ENCODE measurements at regions not wholly inside any gene's neighbourhood (a gene's known extent, or its start where the extent isn't known, plus 50 kb on each side); places are given as distances from the start of the nearest gene placed in this dataset.
"Not testable (repeated sequence)": the region's sequence is repeated elsewhere in the genome, so short reads cannot be mapped to it uniquely, and the experiment has no call there.

DNA sequence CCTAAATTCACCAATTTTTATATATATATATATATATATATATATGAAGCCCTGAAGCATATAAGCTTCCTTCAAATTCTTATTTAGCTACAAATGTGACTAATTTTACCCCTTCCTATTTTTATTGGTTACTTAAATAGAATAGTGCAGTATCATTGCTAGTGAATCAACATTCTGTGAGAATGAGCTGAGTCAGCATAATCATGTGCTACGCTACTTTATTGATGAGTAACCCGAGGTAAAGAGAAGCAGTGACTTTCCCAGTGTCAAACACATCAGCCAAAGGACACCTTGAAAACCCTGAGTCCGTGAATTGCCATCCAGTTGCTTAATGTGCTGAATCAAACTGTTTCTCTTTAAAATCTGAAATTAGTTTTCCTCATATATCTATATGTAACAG, 546.2 kb downstream of the DMRTA1 start:
- DNase-seq (ENCODE audit: low spot score): no peak

- no peak for DNase-seq (ENCODE audit: low spot score)
Measured at GRCh38 chr9:22997923-22998322, 551.3 kb downstream of the DMRTA1 start.

- DNase-seq (ENCODE audit: low spot score): no peak
Measured at GRCh38 chr9:23005156-23005555, 558.5 kb downstream of the DMRTA1 start.

DNA sequence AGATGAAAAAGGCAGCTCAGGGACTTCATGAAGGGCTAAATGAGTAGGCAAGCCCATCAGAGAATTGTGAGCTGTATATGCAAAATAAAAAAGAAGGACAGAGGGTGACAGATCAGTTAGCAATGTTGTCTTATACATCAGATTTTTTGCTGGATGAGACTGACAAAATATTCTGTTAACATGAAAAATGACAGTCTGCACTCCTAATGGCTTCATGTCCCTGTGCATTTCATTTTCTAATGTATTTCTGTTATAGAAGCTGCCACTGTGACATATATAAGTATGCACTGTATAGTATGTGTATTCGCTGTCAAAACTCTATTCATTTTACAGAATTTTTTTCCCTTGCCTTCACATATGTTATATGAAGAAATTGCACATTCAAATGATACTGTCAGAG, 559.5 kb downstream of the DMRTA1 start:
- no peak for DNase-seq (ENCODE audit: low spot score)

GRCh38 chr9:23011669-23012068, 565.0 kb downstream of the DMRTA1 start:
- no peak for DNase-seq (ENCODE audit: low spot score)

DNA sequence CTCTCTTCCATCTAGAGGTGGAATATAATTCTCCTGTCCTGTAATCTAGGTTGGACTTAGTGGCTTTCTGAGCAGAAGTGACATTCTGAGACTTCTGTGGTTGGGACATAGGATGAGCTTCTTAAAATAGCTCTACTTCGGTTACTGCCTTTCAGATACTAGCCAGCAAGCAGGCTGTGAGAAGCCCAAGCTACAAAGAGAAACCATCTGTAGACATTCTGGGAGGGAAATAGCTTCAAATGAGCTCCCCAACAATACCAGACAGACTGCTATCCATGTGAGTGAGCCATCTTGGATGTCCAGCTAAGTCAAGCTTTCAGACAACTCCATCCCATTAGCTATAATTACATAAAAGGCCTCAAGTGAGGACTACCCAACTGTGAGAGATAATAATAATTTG, 568.9 kb downstream of the DMRTA1 start:
- no peak for DNase-seq (ENCODE audit: low spot score)

GRCh38 chr9:23036416-23036815, 589.8 kb downstream of the DMRTA1 start:
- no peak for DNase-seq (ENCODE audit: low spot score)

DNA sequence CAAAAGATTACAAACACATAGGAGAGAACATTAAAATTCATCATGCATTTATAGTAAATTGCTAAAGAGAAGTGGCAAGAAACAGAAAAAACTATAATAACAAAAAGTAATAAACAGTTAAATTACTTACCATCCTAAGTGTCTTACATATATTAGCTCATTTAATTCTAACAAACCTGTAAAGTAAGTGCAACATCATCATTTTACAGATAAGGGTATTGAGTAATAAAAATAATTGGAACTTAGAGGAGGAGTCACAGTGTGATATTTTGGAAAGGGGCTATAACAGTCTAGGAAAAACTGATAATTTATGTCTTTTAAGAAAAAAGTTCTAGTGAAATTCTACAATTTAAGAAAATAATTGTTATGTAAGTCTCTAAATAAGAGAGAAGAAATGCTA, 592.8 kb downstream of the DMRTA1 start:
- DNase-seq (ENCODE audit: low spot score): no peak

DNA sequence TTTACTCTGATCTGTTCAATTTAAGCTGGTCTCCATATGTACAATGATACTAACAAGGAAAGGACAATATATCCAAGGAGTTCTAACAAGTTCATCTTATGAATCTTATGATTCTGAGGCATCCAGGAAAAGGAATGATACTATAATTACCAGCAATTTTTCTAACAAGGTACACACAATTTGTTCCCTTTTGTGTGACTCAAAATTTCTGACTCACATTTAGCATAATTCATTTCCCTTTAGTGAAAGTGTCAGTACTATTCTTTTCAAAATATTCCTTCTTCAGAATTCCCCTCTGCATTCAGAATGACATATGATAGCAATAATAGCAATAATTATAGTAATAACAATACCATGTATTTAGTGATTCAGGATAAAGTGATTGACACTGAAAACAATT, 594.8 kb downstream of the DMRTA1 start:
- DNase-seq (ENCODE audit: low spot score): no peak

GRCh38 chr9:23044549-23044948, 597.9 kb downstream of the DMRTA1 start:
- no peak for DNase-seq (ENCODE audit: low spot score)

DNA sequence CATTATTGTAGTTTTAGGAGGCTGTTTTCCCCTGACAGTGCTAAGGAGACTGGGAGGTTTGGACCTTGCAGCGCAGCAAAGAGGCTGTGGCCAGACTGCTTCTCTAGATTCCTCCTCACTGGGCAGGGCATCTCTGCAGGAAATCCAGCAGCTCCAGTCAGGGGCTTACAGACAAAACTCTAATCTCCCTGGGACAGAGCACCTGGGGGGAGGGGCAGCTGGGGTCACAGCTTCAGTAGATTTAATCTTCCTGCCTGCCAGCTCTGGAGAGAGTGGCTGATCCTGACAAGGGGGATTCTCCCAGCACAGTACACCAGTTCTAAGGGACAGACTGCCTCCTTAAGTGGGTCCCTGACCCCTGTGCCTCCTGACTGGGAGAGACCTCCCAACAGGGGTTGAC, 599.4 kb downstream of the DMRTA1 start:
- DNase-seq (ENCODE audit: low spot score): not testable (repeated sequence)

DNA sequence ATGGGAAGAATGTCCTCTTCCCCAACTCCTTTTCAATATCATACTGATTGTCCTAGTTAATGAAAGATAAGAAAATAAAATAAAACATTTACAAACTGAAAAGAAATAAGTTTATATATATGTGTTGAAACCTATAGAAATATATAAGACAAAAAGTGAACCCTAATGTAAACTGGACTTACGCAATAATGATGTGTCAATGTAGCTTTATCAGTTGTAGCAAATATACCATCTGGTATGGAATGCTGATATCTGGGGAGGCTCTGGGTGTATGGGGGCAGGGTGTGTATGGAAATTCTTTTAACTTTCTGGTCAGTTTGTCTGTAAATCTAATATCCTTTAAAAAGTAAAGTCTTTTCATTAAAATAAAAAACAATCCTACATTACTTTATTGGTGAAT, 603.9 kb downstream of the DMRTA1 start:
- DNase-seq (ENCODE audit: low spot score): no peak

- no peak for DNase-seq (ENCODE audit: low spot score)
Measured at GRCh38 chr9:23073136-23073535, 626.5 kb downstream of the DMRTA1 start.

DNA sequence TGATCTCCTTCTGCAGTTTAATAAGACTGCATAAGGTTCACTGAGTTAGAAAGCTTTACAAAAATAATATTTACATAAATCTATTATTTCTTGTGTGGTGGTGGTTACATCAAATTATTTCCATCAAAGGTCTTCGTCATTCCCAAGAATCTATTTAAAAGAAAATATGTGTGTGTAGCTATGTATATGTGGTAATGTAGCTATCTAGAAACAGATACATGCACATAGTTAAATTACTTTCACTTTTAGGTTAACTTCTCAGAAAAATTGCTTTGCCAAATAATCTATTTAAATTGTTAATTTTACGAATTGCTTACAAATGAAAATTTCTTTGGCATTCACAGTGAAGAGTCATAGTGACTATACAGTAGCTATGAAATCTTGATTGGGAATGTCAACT, 633.2 kb downstream of the DMRTA1 start:
- DNase-seq (ENCODE audit: low spot score): no peak

DNA sequence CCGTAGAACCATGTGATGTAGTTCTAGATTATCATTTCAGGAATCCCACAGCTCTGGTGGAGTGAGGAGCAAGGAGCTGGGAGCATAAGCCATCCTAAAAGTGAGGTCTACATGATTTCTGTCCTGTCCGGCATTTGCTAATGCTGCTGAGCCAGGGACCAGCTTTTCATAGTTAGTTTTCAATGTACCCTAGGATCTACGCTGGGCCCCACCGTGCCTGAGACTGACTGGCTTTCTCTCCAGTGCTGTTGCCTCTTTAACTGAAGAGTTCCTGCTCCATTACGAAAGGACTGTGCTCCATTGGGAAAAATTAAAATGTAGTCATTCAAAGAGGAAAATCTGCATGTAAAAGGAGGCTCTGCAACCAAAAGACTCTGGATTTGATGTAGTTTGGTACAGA, 634.8 kb downstream of the DMRTA1 start:
- DNase-seq (ENCODE audit: low spot score): no peak

DNA sequence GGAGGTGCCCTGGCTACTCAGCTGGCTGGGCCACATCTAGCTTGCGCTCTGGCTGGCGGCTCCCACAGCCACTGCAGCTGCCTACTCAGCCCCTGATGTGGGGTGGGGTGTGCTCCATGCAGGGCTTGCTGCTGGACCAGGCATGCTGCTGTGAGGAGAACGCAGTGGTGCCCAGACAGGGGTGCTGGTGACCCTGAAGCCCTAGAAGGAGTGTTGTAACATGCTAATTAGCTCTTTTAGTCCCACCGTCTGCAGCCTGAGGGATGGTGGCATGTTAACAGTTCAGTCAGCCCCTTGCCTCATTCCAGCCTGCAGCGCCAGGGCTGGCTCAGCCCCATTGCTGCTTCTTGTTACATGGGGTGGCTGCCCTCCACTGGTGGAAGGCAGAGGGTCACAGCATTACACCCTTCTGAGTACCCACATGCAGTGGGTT, 642.3 kb downstream of the DMRTA1 start:
- DNase-seq (ENCODE audit: low spot score): no peak

GRCh38 chr9:23117616-23118015, 671.0 kb downstream of the DMRTA1 start:
- DNase-seq (ENCODE audit: low spot score): no peak

GRCh38 chr9:23120630-23121029, 674.0 kb downstream of the DMRTA1 start:
- no peak for DNase-seq (ENCODE audit: low spot score)

DNA sequence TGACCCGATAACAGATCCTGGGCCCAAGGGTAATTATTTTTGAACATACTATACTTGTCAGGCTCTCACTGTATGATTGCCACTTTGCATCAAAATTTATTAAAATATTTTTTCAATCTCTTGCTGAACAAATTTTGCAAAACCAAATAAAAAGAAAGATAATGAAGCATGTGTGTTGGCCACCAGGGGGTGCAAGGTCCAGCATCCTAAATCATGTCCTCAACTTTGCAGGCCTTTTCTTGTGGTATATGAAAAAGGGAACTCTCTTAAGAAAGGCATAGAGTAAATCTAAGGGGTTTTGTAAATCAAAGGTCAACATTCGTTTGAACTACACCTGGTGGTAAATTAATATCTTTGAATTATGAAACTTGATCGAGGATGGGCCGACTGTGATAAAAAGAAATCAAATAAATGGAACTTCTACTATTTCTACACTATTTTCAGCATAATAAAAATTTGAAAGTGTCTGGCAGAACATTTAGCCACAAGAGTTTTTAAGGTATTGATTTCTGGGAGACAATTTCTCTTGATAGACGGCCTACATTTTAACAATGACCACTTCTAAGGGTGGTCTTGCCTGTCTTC, 676.5 kb downstream of the DMRTA1 start:
- DNase-seq (ENCODE audit: low spot score): peak; percentile 1

DNA sequence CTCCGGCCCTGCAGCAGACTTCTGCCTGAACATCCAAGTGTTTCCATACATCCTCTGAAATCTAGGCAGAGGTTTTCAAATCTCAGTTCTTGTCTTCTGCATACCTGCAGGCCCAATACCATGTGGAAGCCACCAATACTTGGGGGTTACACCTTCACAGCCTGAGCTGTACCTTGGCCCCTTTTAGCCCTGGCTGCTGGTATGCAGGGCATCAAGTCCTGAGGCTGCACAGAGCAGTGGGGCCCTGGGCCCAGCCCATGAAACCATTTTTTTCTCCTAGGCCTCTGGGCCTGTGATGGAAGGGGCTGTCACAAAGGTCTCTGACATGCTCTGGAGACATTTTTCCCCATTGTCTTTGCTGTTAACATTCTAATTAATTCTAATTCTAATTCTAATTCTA, 680.6 kb downstream of the ELAVL2 start:
- no peak for DNase-seq (ENCODE audit: low spot score)

GRCh38 chr9:23153058-23153457, 673.0 kb downstream of the ELAVL2 start:
- no peak for DNase-seq (ENCODE audit: low spot score)

DNA sequence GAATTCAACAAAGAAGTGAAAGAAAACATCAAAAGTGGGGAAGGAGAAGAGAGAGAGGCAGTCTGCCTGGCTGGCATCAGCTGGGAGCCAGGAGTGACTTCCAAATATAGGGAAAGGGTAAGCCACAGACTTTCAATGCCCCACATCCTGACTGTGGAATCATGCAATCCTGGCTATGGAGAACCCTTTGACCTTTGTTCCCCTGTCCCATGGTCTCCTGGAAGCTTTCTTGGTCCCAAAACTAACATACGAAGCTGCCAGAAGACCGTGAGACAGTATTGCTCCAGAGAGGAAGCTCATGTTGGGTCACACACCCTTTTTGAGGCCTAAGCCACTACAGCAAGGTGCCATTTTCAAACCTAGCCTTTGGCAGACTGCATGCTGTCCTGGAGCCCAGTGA, 665.5 kb downstream of the ELAVL2 start:
- no peak for DNase-seq (ENCODE audit: low spot score)

GRCh38 chr9:23160952-23161469, 665.0 kb downstream of the ELAVL2 start:
- DNase-seq (ENCODE audit: low spot score): no peak

GRCh38 chr9:23162789-23163188, 663.3 kb downstream of the ELAVL2 start:
- DNase-seq (ENCODE audit: low spot score): no peak

DNA sequence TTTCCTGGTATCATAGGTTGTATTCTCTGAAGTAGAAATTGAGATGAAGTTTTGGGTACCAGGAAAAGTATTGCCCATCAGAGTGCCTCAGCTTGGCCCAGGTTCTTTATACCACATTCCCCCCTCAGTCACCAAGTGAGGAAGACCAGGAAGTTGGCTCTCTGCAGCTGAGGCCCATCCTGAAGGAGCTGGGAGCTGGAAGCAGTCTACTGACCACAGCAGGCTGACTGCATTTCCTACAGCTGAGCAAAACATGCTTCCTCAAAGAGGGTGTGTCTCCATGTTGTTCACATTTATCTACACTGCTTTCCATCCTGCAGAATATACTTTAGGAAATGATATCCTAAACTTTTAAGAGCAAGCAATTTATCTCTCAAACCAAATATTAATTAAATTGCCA, 654.6 kb downstream of the ELAVL2 start:
- no peak for DNase-seq (ENCODE audit: low spot score)

Data from HuH-7 (cell line).